GM12878 (cell line): ENCODE measurements at regions not wholly inside any gene's neighbourhood (a gene's known extent, or its start where the extent isn't known, plus 50 kb on each side); places are given as distances from the start of the nearest gene placed in this dataset.

Experiments used
- ATAC-seq: fragments of 200-7000 bp; cut with Tn5 transposase; 3 replicates; pipeline ENCODE4 v1.9.1; 2020; ENCODE audit warnings: mild to moderate bottlenecking, moderate library complexity
- BruUV-seq: library from RNA; stranded (reverse); fragments of 400-500 nt; replicated peaks from 2 replicates; lab custom pipeline; 2021; lab: Mats Ljungman, UMichigan
- CTCF ChIA-PET: fragments of 300-600 bp; sonication (Branson Sonifier 250); formaldehyde crosslinking; extraction: SDS; loops from one replicate; lab custom pipeline; 2021; ENCODE audit warnings: inconsistent platforms; lab: Yijun Ruan, JAX
- POLR2A ChIA-PET: fragments of 350-600 bp; formaldehyde crosslinking; extraction: SDS; loops from one replicate; lab custom pipeline; 2021; ENCODE audit warnings: inconsistent platforms; lab: Charles Lee
- RAD21 ChIA-PET: fragments of 300-600 bp; sonication (Branson Sonifier 250); formaldehyde crosslinking; loops from one replicate; lab custom pipeline; 2023; ENCODE audit warnings: antibody characterized with exemption; ENCODE audit not compliant: unreplicated experiment; lab: Charles Lee
- SMC1A ChIA-PET: fragments of 300-600 bp; sonication (Branson Sonifier 250); formaldehyde crosslinking; loops from one replicate; lab custom pipeline; 2023; ENCODE audit not compliant: unreplicated experiment, uncharacterized antibody; lab: Charles Lee
- DNase-seq: peaks from one replicate; pipeline ENCODE4 v3.0.0-alpha.2; 2011; ENCODE audit warnings: low read depth, low spot score
- FAIRE-seq: peaks from 3 replicates; lab custom pipeline; 2011; peaks lifted over from hg19 to GRCh38; lab: Jason Lieb, UNC
- H2AFZ ChIP-seq: 2 replicates; pipeline ENCODE4 v1.6.0; 2011; ENCODE audit warnings: low read depth, low read length, control low read depth; ENCODE audit not compliant: control insufficient read depth
- H3K27ac ChIP-seq: 2 replicates; pipeline ENCODE4 v1.5.1; 2011; ENCODE audit warnings: control low read depth; ENCODE audit not compliant: control insufficient read depth, insufficient read depth
- H3K27me3 ChIP-seq, 2 experiments: replicated peaks in 1 of 2; 2 replicates each; pipeline versions ENCODE4 v1.6.0 to v1.6.1; 2011; ENCODE audit warnings: low read length in 1 of 2; ENCODE audit not compliant: control insufficient read depth in 2 of 2, insufficient read depth in 2 of 2
- H3K36me3 ChIP-seq, 2 experiments: 2 replicates each; pipeline ENCODE4 v1.5.1; 2011; ENCODE audit warnings: low read length in 1 of 2; ENCODE audit not compliant: control insufficient read depth in 2 of 2, insufficient read depth in 2 of 2
- H3K4me1 ChIP-seq: 2 replicates; pipeline ENCODE4 v1.6.1; 2011; ENCODE audit warnings: mild to moderate bottlenecking, low read length, moderate library complexity, mixed read lengths; ENCODE audit not compliant: control insufficient read depth, insufficient read depth
- H3K4me2 ChIP-seq: 2 replicates; pipeline ENCODE4 v1.6.0; 2011; ENCODE audit warnings: control low read depth; ENCODE audit not compliant: control insufficient read depth, insufficient read depth
- H3K4me3 ChIP-seq: fragments of 200-600 bp; sonication (generic); 2 replicates; pipeline ENCODE4 v1.5.1; 2016
- H3K79me2 ChIP-seq: 2 replicates; pipeline ENCODE4 v1.6.0; 2011; ENCODE audit warnings: low read length; ENCODE audit not compliant: control insufficient read depth, insufficient read depth
- H3K9ac ChIP-seq: 2 replicates; pipeline ENCODE4 v1.8.0; 2011; ENCODE audit warnings: low read length, control low read depth, mixed read lengths; ENCODE audit not compliant: control insufficient read depth, insufficient read depth
- H3K9me3 ChIP-seq: replicated peaks from 3 replicates; pipeline ENCODE4 v1.5.1; 2011; ENCODE audit warnings: mild to moderate bottlenecking, low read length; ENCODE audit not compliant: control insufficient read depth, insufficient read depth
- H4K20me1 ChIP-seq: 2 replicates; pipeline ENCODE4 v1.6.0; 2011; ENCODE audit not compliant: control insufficient read depth, insufficient read depth
- BCL11A ChIP-seq: IDR thresholded peaks from 2 replicates; pipeline ENCODE4 v1.6.1; 2011; ENCODE audit warnings: low read depth, low read length
- CEBPZ ChIP-seq: fragments of 150-350 bp; IDR thresholded peaks from 2 replicates; pipeline ENCODE4 v1.6.1; 2016; ENCODE audit warnings: low read depth, low read length
- EGR1 ChIP-seq, 2 experiments: IDR thresholded peaks; 1 replicate in 1 of 2; 2 replicates in 1 of 2; pipeline ENCODE4 v1.6.1; 2011 to 2012; ENCODE audit warnings: low read depth in 2 of 2, low read length in 2 of 2, borderline replicate concordance in 1 of 2, mild to moderate bottlenecking in 1 of 2, moderate library complexity in 1 of 2
- HDAC2 ChIP-seq: fragments of 200-600 bp; sonication (generic); IDR thresholded peaks from 2 replicates; pipeline ENCODE4 v1.6.1; 2017
- IRF3 ChIP-seq: fragments of 450-650 bp; IDR thresholded peaks from 2 replicates; pipeline ENCODE4 v1.6.1; 2014; ENCODE audit warnings: mild to moderate bottlenecking
- LARP7 ChIP-seq: fragments of 450-650 bp; IDR thresholded peaks from 2 replicates; pipeline ENCODE4 v1.6.1; 2017; ENCODE audit warnings: mild to moderate bottlenecking
- MXI1 ChIP-seq: fragments of 150-350 bp; IDR thresholded peaks from 2 replicates; pipeline ENCODE4 v1.6.1; 2011; ENCODE audit warnings: low read depth, mild to moderate bottlenecking, inconsistent platforms, low read length, improper control_type of control experiment
- PAX5 ChIP-seq: IDR thresholded peaks from 2 replicates; pipeline ENCODE4 v1.6.1; 2011; ENCODE audit warnings: low read depth, low read length, borderline replicate concordance
- RAD21 ChIP-seq: IDR thresholded peaks from 2 replicates; pipeline ENCODE4 v1.6.1; 2011; ENCODE audit warnings: mild to moderate bottlenecking, low read depth, low read length, moderate library complexity; ENCODE audit not compliant: insufficient read depth
- SMAD1 ChIP-seq: fragments of 450-650 bp; IDR thresholded peaks from 2 replicates; pipeline ENCODE4 v1.6.1; 2018; ENCODE audit warnings: mild to moderate bottlenecking, low read depth; ENCODE audit not compliant: partially characterized antibody
- SMC3 ChIP-seq: IDR thresholded peaks from 2 replicates; pipeline ENCODE4 v1.6.1; 2011; ENCODE audit warnings: low read length, improper control_type of control experiment, borderline replicate concordance
- TCF12 ChIP-seq: IDR thresholded peaks from 2 replicates; pipeline ENCODE4 v1.6.1; 2011; ENCODE audit warnings: low read depth, mild to moderate bottlenecking, low read length
- TCF3 ChIP-seq: IDR thresholded peaks from 2 replicates; pipeline ENCODE4 v1.6.1; 2012; ENCODE audit warnings: low read depth, mild to moderate bottlenecking, low read length, borderline replicate concordance; ENCODE audit not compliant: insufficient read depth
- WGBS: methylation state at CpG from one replicate; pipeline ENCODE4 v1.1.6; 2016; ENCODE audit warnings: low lambda C conversion rate; ENCODE audit not compliant: insufficient replicate concordance, insufficient coverage; ENCODE audit errors: missing lambda C conversion rate; 5-methylcytosine and 5-hydroxymethylcytosine counted together
- in situ Hi-C: fragments of 300-500 bp; cut with MboI; formaldehyde crosslinking; loops from 9 replicates; pipeline ENCODE4 v1.14.3; 2018; ENCODE audit warnings: mixed read lengths
- intact Hi-C: fragments of 100-400 bp; cut with micrococcal nuclease; formaldehyde crosslinking; loops from one replicate; pipeline ENCODE4 v1.14.2; 2022; ENCODE audit not compliant: unreplicated experiment
- TF ChIP-seq, protein P1 (sequence below): fragments of 450-650 bp; IDR thresholded peaks from 2 replicates; pipeline ENCODE4 v1.6.1; 2017; ENCODE audit warnings: antibody characterized with exemption, mild to moderate bottlenecking, moderate library complexity

- Histone ChIP-seq H3K79me2 (no peaks in the 10 kb centered on the region), H4K20me1 (no peaks in the 10 kb centered on the region), H3K4me3 (no peak overlapping the region), H3K27me3 (no peaks in the 10 kb centered on the region), H2AFZ (no peak overlapping the region; the same call in 1 of the 2 replicates), H3K27ac (no peak overlapping the region), H3K4me2 (no peak overlapping the region), H3K9me3 (no peaks in the 10 kb centered on the region; the same call in 2 of the 3 replicates), H3K36me3 (no peaks in the 10 kb centered on the region), H3K9ac (no peak overlapping the region), H3K4me1 (no peaks in the 10 kb centered on the region)
- no peak for TF ChIP-seq LARP7
- TF ChIP-seq IRF3, result no peak
- no peak for TF ChIP-seq CEBPZ
- TF ChIP-seq EGR1 (IDR thresholded peaks at IDR 0.05; ENCODE audit: borderline replicate concordance in 1 of 2, low read depth in 2 of 2, low read length in 2 of 2), result no peak
- TF ChIP-seq, protein P1, sequence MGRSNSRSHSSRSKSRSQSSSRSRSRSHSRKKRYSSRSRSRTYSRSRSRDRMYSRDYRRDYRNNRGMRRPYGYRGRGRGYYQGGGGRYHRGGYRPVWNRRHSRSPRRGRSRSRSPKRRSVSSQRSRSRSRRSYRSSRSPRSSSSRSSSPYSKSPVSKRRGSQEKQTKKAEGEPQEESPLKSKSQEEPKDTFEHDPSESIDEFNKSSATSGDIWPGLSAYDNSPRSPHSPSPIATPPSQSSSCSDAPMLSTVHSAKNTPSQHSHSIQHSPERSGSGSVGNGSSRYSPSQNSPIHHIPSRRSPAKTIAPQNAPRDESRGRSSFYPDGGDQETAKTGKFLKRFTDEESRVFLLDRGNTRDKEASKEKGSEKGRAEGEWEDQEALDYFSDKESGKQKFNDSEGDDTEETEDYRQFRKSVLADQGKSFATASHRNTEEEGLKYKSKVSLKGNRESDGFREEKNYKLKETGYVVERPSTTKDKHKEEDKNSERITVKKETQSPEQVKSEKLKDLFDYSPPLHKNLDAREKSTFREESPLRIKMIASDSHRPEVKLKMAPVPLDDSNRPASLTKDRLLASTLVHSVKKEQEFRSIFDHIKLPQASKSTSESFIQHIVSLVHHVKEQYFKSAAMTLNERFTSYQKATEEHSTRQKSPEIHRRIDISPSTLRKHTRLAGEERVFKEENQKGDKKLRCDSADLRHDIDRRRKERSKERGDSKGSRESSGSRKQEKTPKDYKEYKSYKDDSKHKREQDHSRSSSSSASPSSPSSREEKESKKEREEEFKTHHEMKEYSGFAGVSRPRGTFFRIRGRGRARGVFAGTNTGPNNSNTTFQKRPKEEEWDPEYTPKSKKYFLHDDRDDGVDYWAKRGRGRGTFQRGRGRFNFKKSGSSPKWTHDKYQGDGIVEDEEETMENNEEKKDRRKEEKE, result no peak
- no peak for TF ChIP-seq HDAC2
- no peak for TF ChIP-seq PAX5
- TF ChIP-seq SMC3, result no peak
- no peak for TF ChIP-seq TCF3
- TF ChIP-seq MXI1, result no peak
- TF ChIP-seq TCF12, result no peak
- TF ChIP-seq BCL11A, result no peak
- no peak for TF ChIP-seq SMAD1
- no peak for TF ChIP-seq RAD21
- BruUV-seq, result no TSS peak
- SMC1A ChIA-PET, result interaction anchor here (0.7 kb wide), 1 partner anchor 9 kb away, joined by 3 read pairs; no protein-coding TSS in a partner anchor
- ATAC-seq (no peak), FAIRE-seq (no peak), DNase-seq (no peak)
- POLR2A ChIA-PET, result no interaction called here
- CTCF ChIA-PET, result no interaction called here
- intact Hi-C loops, result no loop called here
- in situ Hi-C loops, result no loop called here
- RAD21 ChIA-PET, result no interaction called here
- WGBS, result 57% methylated on average over 9 of the region's 9 CpGs
Observed at GRCh38 chr2:234348081-234348480, 148.8 kb downstream of the ARL4C start.
